Liver (tissue), 8 donors: ENCODE measurements at regions not wholly inside any gene's neighbourhood (a gene's known extent, or its start where the extent isn't known, plus 50 kb on each side); places are given as distances from the start of the nearest gene placed in this dataset.

ENCODE experiments used
- DNase-seq: peaks from one replicate; pipeline ENCODE4 v3.0.0-alpha.2; 2017; ENCODE audit warnings: low spot score
- H3K27ac ChIP-seq, 2 donors: one replicate each; pipeline ENCODE4 v1.7.0; 2013; ENCODE audit warnings: inconsistent platforms in 2 of 2, low read length in 2 of 2, control low read depth in 1 of 2, low read depth in 1 of 2, mild to moderate bottlenecking in 1 of 2
- H3K27me3 ChIP-seq, 4 donors: one replicate each; pipeline versions ENCODE4 v1.6.1 to v1.7.0; 2013; ENCODE audit warnings: low read length in 3 of 4, inconsistent platforms in 1 of 4, mild to moderate bottlenecking in 1 of 4, moderate library complexity in 1 of 4; ENCODE audit not compliant: control insufficient read depth in 4 of 4, insufficient read depth in 4 of 4
- H3K36me3 ChIP-seq, 4 donors: one replicate each; pipeline versions ENCODE4 v1.6.1 to v1.7.0; 2013; ENCODE audit warnings: low read length in 3 of 4, mild to moderate bottlenecking in 3 of 4, low read depth in 1 of 4, moderate library complexity in 1 of 4; ENCODE audit not compliant: control insufficient read depth in 4 of 4, insufficient read depth in 3 of 4
- H3K4me1 ChIP-seq, 4 donors: one replicate each; pipeline versions ENCODE4 v1.6.1 to v1.7.0; 2013; ENCODE audit warnings: low read length in 3 of 4, mild to moderate bottlenecking in 3 of 4, moderate library complexity in 1 of 4; ENCODE audit not compliant: control insufficient read depth in 4 of 4, insufficient read depth in 4 of 4
- H3K4me3 ChIP-seq, 3 donors: one replicate each; pipeline versions ENCODE4 v1.6.1 to v1.7.0; 2013; ENCODE audit warnings: low read length in 3 of 3, control low read depth in 1 of 3, low read depth in 1 of 3, mild to moderate bottlenecking in 1 of 3
- H3K9ac ChIP-seq, 2 donors: one replicate each; pipeline ENCODE4 v1.7.0; 2013; ENCODE audit warnings: low read length in 2 of 2, mild to moderate bottlenecking in 2 of 2, moderate library complexity in 2 of 2, control low read depth in 1 of 2, low read depth in 1 of 2
- H3K9me3 ChIP-seq, 4 donors: one replicate each; pipeline versions ENCODE4 v1.6.1 to v1.7.0; 2013; ENCODE audit warnings: low read length in 3 of 4; ENCODE audit not compliant: control insufficient read depth in 4 of 4
- ATF3 ChIP-seq: IDR thresholded peaks from 2 replicates; pipeline ENCODE4 v1.6.1; 2016; ENCODE audit warnings: antibody characterized with exemption
- CTCF ChIP-seq: fragments of 150-350 bp; IDR thresholded peaks from 2 replicates; pipeline ENCODE4 v1.5.1; 2017; ENCODE audit warnings: improper control_type of control experiment, low read depth, low read length; ENCODE audit not compliant: missing input control
- EGR1 ChIP-seq, 2 donors: IDR thresholded peaks; 2 replicates each; pipeline ENCODE4 v1.6.1; 2016 to 2018; ENCODE audit warnings: antibody characterized with exemption in 2 of 2, low read depth in 2 of 2
- FOXA1 ChIP-seq: IDR thresholded peaks from 2 replicates; pipeline ENCODE4 v1.6.1; 2016; ENCODE audit warnings: antibody characterized with exemption
- FOXA2 ChIP-seq: IDR thresholded peaks from 2 replicates; pipeline ENCODE4 v1.6.1; 2016; ENCODE audit warnings: antibody characterized with exemption
- GABPA ChIP-seq, 2 donors: IDR thresholded peaks in 1 of 2; conservative IDR thresholded peaks in 1 of 2; 2 replicates each; pipeline ENCODE4 v1.6.1; 2016; ENCODE audit warnings: antibody characterized with exemption in 2 of 2, mild to moderate bottlenecking in 1 of 2, moderate library complexity in 1 of 2
- HNF4A ChIP-seq, 2 donors: conservative IDR thresholded peaks; 2 replicates each; pipeline ENCODE4 v1.6.1; 2016; ENCODE audit warnings: antibody characterized with exemption in 2 of 2, mild to moderate bottlenecking in 2 of 2
- HNF4G ChIP-seq: IDR thresholded peaks from 2 replicates; pipeline ENCODE4 v1.6.1; 2016; ENCODE audit warnings: antibody characterized with exemption
- JUND ChIP-seq, 2 donors: IDR thresholded peaks; 2 replicates each; pipeline ENCODE4 v1.6.1; 2016; ENCODE audit warnings: antibody characterized with exemption in 2 of 2
- MAX ChIP-seq: IDR thresholded peaks from 2 replicates; pipeline ENCODE4 v1.6.1; 2016; ENCODE audit warnings: antibody characterized with exemption
- NR2F2 ChIP-seq: IDR thresholded peaks from 2 replicates; pipeline ENCODE4 v1.6.1; 2016; ENCODE audit warnings: antibody characterized with exemption
- RAD21 ChIP-seq, 2 donors: IDR thresholded peaks; 2 replicates each; pipeline ENCODE4 v1.6.1; 2016; ENCODE audit warnings: antibody characterized with exemption in 2 of 2, mild to moderate bottlenecking in 2 of 2
- RXRA ChIP-seq, 2 donors: IDR thresholded peaks; 2 replicates each; pipeline ENCODE4 v1.6.1; 2017 to 2018; ENCODE audit warnings: antibody characterized with exemption in 2 of 2, mild to moderate bottlenecking in 1 of 2
- SP1 ChIP-seq: IDR thresholded peaks from 2 replicates; pipeline ENCODE4 v1.6.1; 2018; ENCODE audit warnings: antibody characterized with exemption, mild to moderate bottlenecking
- TAF1 ChIP-seq: conservative IDR thresholded peaks from 2 replicates; pipeline ENCODE4 v1.6.1; 2016; ENCODE audit warnings: antibody characterized with exemption, mild to moderate bottlenecking
- YY1 ChIP-seq: IDR thresholded peaks from 2 replicates; pipeline ENCODE4 v1.6.1; 2016; ENCODE audit warnings: antibody characterized with exemption, mild to moderate bottlenecking
- WGBS: extraction: QIAGEN DNeasy Blood & Tissue Kit; methylation state at CpG from one replicate; pipeline ENCODE4 v1.1.7; 2013; 5-methylcytosine and 5-hydroxymethylcytosine counted together
- TF ChIP-seq, protein P1 (sequence below): IDR thresholded peaks from 2 replicates; pipeline ENCODE4 v1.6.1; 2016; ENCODE audit warnings: antibody characterized with exemption
- TF ChIP-seq, protein P2 (sequence below): IDR thresholded peaks from 2 replicates; pipeline ENCODE4 v1.6.1; 2016; ENCODE audit warnings: antibody characterized with exemption, mild to moderate bottlenecking
- donor health status: healthy.
- donor health status: healthy.
- donor health status: healthy.
- donor health status: healthy.
- donor health status: healthy.

DNA sequence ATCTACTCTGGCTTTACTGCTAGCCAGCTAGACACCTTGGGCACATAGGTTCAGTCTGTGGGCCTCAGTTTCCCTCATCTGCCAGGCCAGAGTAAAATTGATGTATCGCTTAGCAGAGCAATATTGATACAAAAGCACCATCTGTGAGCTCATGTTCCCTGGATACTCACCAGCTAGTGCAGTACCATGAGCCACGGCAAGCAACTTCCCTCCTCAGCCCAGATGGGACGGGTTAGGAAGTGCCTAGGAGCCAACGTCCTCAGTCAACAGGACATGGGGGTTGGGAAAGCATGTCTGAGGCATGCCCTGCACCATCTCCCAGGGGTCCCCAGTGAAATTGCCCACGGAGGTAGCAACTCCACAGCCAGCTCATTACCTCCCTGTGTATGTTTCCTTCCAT lies 258.3 kb downstream of the ANKRD60 start:
- no peaks in the 10 kb centered on the region for H3K4me1 ChIP-seq
- no peaks in the 10 kb centered on the region for H3K36me3 ChIP-seq
- H3K9me3 ChIP-seq = peaks cover 0 to 3% (median 0%) of the 10 kb centered on the region in 4 donors
- no peak overlapping the region for H3K4me3 ChIP-seq
- H3K9ac ChIP-seq = no peak overlapping the region
- TF ChIP-seq MAX (no peak), RAD21 (IDR thresholded peaks at IDR 0.05) (no peak), FOXA1 (no peak), TAF1 (no peak), EGR1 (IDR thresholded peaks at IDR 0.05; ENCODE audit: low read depth in 2 of 2) (no peak), SP1 (no peak), HNF4G (no peak), ATF3 (no peak), JUND (IDR thresholded peaks at IDR 0.05) (no peak), HNF4A (conservative IDR thresholded peaks at IDR 0.05) (no peak), CTCF (no peak), FOXA2 (no peak), RXRA (IDR thresholded peaks at IDR 0.05) (no peak)
- TF ChIP-seq, protein P1, sequence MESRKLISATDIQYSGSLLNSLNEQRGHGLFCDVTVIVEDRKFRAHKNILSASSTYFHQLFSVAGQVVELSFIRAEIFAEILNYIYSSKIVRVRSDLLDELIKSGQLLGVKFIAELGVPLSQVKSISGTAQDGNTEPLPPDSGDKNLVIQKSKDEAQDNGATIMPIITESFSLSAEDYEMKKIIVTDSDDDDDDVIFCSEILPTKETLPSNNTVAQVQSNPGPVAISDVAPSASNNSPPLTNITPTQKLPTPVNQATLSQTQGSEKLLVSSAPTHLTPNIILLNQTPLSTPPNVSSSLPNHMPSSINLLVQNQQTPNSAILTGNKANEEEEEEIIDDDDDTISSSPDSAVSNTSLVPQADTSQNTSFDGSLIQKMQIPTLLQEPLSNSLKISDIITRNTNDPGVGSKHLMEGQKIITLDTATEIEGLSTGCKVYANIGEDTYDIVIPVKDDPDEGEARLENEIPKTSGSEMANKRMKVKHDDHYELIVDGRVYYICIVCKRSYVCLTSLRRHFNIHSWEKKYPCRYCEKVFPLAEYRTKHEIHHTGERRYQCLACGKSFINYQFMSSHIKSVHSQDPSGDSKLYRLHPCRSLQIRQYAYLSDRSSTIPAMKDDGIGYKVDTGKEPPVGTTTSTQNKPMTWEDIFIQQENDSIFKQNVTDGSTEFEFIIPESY = no peak
- TF ChIP-seq, protein P2, sequence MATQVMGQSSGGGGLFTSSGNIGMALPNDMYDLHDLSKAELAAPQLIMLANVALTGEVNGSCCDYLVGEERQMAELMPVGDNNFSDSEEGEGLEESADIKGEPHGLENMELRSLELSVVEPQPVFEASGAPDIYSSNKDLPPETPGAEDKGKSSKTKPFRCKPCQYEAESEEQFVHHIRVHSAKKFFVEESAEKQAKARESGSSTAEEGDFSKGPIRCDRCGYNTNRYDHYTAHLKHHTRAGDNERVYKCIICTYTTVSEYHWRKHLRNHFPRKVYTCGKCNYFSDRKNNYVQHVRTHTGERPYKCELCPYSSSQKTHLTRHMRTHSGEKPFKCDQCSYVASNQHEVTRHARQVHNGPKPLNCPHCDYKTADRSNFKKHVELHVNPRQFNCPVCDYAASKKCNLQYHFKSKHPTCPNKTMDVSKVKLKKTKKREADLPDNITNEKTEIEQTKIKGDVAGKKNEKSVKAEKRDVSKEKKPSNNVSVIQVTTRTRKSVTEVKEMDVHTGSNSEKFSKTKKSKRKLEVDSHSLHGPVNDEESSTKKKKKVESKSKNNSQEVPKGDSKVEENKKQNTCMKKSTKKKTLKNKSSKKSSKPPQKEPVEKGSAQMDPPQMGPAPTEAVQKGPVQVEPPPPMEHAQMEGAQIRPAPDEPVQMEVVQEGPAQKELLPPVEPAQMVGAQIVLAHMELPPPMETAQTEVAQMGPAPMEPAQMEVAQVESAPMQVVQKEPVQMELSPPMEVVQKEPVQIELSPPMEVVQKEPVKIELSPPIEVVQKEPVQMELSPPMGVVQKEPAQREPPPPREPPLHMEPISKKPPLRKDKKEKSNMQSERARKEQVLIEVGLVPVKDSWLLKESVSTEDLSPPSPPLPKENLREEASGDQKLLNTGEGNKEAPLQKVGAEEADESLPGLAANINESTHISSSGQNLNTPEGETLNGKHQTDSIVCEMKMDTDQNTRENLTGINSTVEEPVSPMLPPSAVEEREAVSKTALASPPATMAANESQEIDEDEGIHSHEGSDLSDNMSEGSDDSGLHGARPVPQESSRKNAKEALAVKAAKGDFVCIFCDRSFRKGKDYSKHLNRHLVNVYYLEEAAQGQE = no peak
- no peaks in the 10 kb centered on the region for H3K27me3 ChIP-seq
- 50% methylated on average over 5 of the region's 5 CpGs for WGBS
- no peak for DNase-seq
- H3K27ac ChIP-seq = no peak overlapping the region

DNA sequence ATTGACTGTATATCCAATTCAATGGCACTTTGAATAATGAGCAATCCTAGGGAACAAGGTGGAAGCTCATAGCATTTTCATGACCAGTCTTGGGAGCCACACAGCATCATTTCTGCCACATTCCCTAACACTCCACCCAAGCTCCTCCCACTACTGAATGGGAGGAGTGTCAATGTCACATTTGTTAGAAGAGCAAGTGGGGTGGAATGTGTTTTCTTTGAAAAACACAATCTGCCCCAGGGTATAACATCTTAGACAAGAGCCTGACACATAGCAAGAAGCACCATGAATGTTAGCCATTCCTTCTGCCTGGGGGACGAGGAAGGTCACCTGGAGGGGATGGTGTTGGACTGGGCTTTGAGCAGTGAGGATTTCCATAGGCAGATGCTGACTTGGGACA lies 258.3 kb upstream of the PMEPA1 start:
- no peak for DNase-seq
- no peak overlapping the region for H3K4me3 ChIP-seq
- no peaks in the 10 kb centered on the region for H3K4me1 ChIP-seq
- H3K27me3 ChIP-seq = no peaks in the 10 kb centered on the region
- peaks cover 0 to 3% (median 0%) of the 10 kb centered on the region in 4 donors for H3K9me3 ChIP-seq
- WGBS = 56% methylated on average over 1 of the region's 1 CpG
- H3K36me3 ChIP-seq = no peaks in the 10 kb centered on the region
- no peak overlapping the region for H3K9ac ChIP-seq
- H3K27ac ChIP-seq = no peak overlapping the region
- TF ChIP-seq RXRA (IDR thresholded peaks at IDR 0.05) (no peak), EGR1 (IDR thresholded peaks at IDR 0.05; ENCODE audit: low read depth in 2 of 2) (no peak), NR2F2 (no peak), YY1 (no peak), MAX (no peak), HNF4A (conservative IDR thresholded peaks at IDR 0.05) (no peak), CTCF (no peak), ATF3 (no peak), SP1 (no peak), RAD21 (IDR thresholded peaks at IDR 0.05) (no peak), JUND (IDR thresholded peaks at IDR 0.05) (no peak), FOXA2 (no peak), TAF1 (no peak), GABPA (IDR thresholded peaks at IDR 0.05 in 1 of 2, conservative IDR thresholded peaks at IDR 0.05 in 1 of 2) (no peak)
- TF ChIP-seq, protein P1 = no peak
